ENCODE measurements at regions not wholly inside any gene's neighbourhood (a gene's known extent, or its start where the extent isn't known, plus 50 kb on each side); places are given as distances from the start of the nearest gene placed in this dataset.

DNA sequence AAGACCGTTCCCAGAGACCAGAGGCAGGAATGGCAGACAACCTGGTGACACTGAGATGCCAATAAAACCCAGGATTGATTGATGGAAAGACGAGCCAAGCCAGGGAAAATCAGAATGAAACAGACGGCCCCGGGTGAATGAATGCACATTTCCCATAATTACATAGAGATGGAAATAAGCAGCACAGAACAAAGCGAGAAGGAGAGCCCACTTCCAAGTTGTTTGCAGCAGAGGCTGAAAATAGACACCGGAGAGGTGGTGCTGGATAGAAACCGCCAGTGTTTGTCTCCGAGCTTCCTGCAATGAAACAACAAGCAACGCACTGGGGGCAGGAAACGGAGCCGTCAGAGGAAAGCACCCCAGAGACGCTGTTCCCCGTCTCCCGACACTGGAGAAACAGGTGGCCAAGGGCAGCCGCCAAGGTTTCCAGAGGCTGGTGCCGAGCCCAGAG lies 406.8 kb downstream of the SHANK2 start:
- Histone ChIP-seq H3K79me2 (ENCODE audit: insufficient read depth, low read length) (no peaks in the 10 kb centered on the region), H3K36me3 (replicated peaks in 1 of 2; ENCODE audit: control insufficient read depth in 1 of 2, insufficient read depth in 2 of 2, low read length in 2 of 2) (peaks cover 15 to 19% of the 10 kb centered on the region in 2 experiments), H4K20me1 (ENCODE audit: insufficient read depth, low read length) (peaks cover 10% of the 10 kb centered on the region), H2AFZ (ENCODE audit: low read length) (no peak overlapping the region), H3K9me3 (ENCODE audit: low read length) (no peaks in the 10 kb centered on the region), H3K4me1 (ENCODE audit: insufficient read depth, low read length) (no peaks in the 10 kb centered on the region), H3K4me2 (ENCODE audit: low read depth, low read length) (no peak overlapping the region), H3K9ac (ENCODE audit: insufficient read depth, low read depth, low read length) (no peak overlapping the region), H3K27me3 (ENCODE audit: control insufficient read depth in 1 of 2, insufficient read depth in 2 of 2, low read length in 2 of 2) (no peaks in the 10 kb centered on the region), H3K4me3 (replicated peaks in 1 of 3; ENCODE audit: insufficient read depth in 1 of 3, low read depth in 2 of 3, low read length in 3 of 3) (no peak overlapping the region), H3K27ac (ENCODE audit: extremely low read length, insufficient read depth, low read length) (no peak overlapping the region)
- ChIA-PET CTCF (ENCODE audit: low intra/inter-chr PET ratio, low total read pairs) (no interaction called here), POLR2A (no interaction called here)
- BruUV-seq (replicated peaks) = no TSS peak
- TF ChIP-seq MAZ (IDR thresholded peaks at IDR 0.05; ENCODE audit: borderline replicate concordance, low read depth, low read length) (no peak), MAZ (CRISPR knock-in tag; IDR thresholded peaks at IDR 0.05; ENCODE audit: low read depth) (no peak), ZNF878 (CRISPR knock-in tag; IDR thresholded peaks at IDR 0.05) (no peak), ZNF775 (CRISPR knock-in tag; IDR thresholded peaks at IDR 0.05; ENCODE audit: borderline replicate concordance) (no peak), MEIS1 (CRISPR knock-in tag; IDR thresholded peaks at IDR 0.05; ENCODE audit: borderline replicate concordance) (no peak), HNRNPH1 (optimal IDR thresholded peaks at IDR 0.05; ENCODE audit: low read depth, low read length) (no peak)
- FAIRE-seq (no peak), DNase-seq (ENCODE audit: low spot score) (no peak), ATAC-seq (no peak)
- 95% methylated on average over 16 of the region's 16 CpGs for WGBS (ENCODE audit: low lambda C conversion rate)
- intact Hi-C loops (cut with micrococcal nuclease; ENCODE audit: unreplicated experiment) (no loop called here), in situ Hi-C loops (cut with HindIII; ENCODE audit: extremely low pct_ligation_motif_present, low pct_unique_long_range_greater_than_20kb) (no loop called here)

- Histone ChIP-seq H4K20me1 (ENCODE audit: insufficient read depth, low read length) (peaks cover 5% of the 10 kb centered on the region), H3K9ac (ENCODE audit: insufficient read depth, low read depth, low read length) (no peak overlapping the region), H3K27me3 (ENCODE audit: control insufficient read depth in 1 of 2, insufficient read depth in 2 of 2, low read length in 2 of 2) (no peaks in the 10 kb centered on the region), H3K27ac (ENCODE audit: extremely low read length, insufficient read depth, low read length) (no peak overlapping the region), H3K4me1 (ENCODE audit: insufficient read depth, low read length) (no peaks in the 10 kb centered on the region), H3K79me2 (ENCODE audit: insufficient read depth, low read length) (no peaks in the 10 kb centered on the region), H2AFZ (ENCODE audit: low read length) (no peak overlapping the region), H3K9me3 (ENCODE audit: low read length) (no peaks in the 10 kb centered on the region), H3K4me2 (ENCODE audit: low read depth, low read length) (no peak overlapping the region), H3K36me3 (replicated peaks in 1 of 2; ENCODE audit: control insufficient read depth in 1 of 2, insufficient read depth in 2 of 2, low read length in 2 of 2) (peaks cover 10 to 15% of the 10 kb centered on the region in 2 experiments; a peak in 4 of 5 replicates), H3K4me3 (replicated peaks in 1 of 3; ENCODE audit: insufficient read depth in 1 of 3, low read depth in 2 of 3, low read length in 3 of 3) (no peak overlapping the region)
- CTCF ChIA-PET (ENCODE audit: low intra/inter-chr PET ratio, low total read pairs) = no interaction called here
- DNase-seq (ENCODE audit: low spot score) (no peak), ATAC-seq (no peak), FAIRE-seq (no peak)
- no TSS peak for BruUV-seq (replicated peaks)
- POLR2A ChIA-PET = no interaction called here
- intact Hi-C loops (cut with micrococcal nuclease; ENCODE audit: unreplicated experiment) = no loop called here
- in situ Hi-C loops (cut with HindIII; ENCODE audit: extremely low pct_ligation_motif_present, low pct_unique_long_range_greater_than_20kb) = no loop called here
- 93% methylated on average over 14 of the region's 22 CpGs for WGBS (ENCODE audit: low lambda C conversion rate)
- TF ChIP-seq, protein P1, sequence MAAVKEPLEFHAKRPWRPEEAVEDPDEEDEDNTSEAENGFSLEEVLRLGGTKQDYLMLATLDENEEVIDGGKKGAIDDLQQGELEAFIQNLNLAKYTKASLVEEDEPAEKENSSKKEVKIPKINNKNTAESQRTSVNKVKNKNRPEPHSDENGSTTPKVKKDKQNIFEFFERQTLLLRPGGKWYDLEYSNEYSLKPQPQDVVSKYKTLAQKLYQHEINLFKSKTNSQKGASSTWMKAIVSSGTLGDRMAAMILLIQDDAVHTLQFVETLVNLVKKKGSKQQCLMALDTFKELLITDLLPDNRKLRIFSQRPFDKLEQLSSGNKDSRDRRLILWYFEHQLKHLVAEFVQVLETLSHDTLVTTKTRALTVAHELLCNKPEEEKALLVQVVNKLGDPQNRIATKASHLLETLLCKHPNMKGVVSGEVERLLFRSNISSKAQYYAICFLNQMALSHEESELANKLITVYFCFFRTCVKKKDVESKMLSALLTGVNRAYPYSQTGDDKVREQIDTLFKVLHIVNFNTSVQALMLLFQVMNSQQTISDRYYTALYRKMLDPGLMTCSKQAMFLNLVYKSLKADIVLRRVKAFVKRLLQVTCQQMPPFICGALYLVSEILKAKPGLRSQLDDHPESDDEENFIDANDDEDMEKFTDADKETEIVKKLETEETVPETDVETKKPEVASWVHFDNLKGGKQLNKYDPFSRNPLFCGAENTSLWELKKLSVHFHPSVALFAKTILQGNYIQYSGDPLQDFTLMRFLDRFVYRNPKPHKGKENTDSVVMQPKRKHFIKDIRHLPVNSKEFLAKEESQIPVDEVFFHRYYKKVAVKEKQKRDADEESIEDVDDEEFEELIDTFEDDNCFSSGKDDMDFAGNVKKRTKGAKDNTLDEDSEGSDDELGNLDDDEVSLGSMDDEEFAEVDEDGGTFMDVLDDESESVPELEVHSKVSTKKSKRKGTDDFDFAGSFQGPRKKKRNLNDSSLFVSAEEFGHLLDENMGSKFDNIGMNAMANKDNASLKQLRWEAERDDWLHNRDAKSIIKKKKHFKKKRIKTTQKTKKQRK (IDR thresholded peaks at IDR 0.05; ENCODE audit: low read length) = no peak
- no peak for TF ChIP-seq MLXIP (CRISPR knock-in tag; IDR thresholded peaks at IDR 0.05; ENCODE audit: borderline replicate concordance)
Observed at GRCh38 chr11:70846781-70847655, 405.4 kb downstream of the SHANK2 start.
